GM12878 (cell line): ENCODE measurements at regions not wholly inside any gene's neighbourhood (a gene's known extent, or its start where the extent isn't known, plus 50 kb on each side); places are given as distances from the start of the nearest gene placed in this dataset.

Source experiments
- CTCF ChIP-seq, 3 experiments: IDR thresholded peaks in 2 of 3; conservative IDR thresholded peaks in 1 of 3; 2 replicates each; pipeline ENCODE4 v1.5.1; 2011; ENCODE audit warnings: low read depth in 3 of 3, low read length in 3 of 3, mild to moderate bottlenecking in 3 of 3, control low read depth in 2 of 3, moderate library complexity in 2 of 3, inconsistent platforms in 1 of 3, mixed read lengths in 1 of 3; ENCODE audit not compliant: control insufficient read depth in 2 of 3, insufficient read depth in 1 of 3; ENCODE audit errors: extremely low read depth in 1 of 3
- E2F8 ChIP-seq: fragments of 450-650 bp; IDR thresholded peaks from 2 replicates; pipeline ENCODE4 v1.6.1; 2018; ENCODE audit warnings: mild to moderate bottlenecking, low read depth, moderate library complexity; ENCODE audit not compliant: partially characterized antibody
- FOXK2 ChIP-seq: fragments of 450-650 bp; IDR thresholded peaks from 2 replicates; pipeline ENCODE4 v1.6.1; 2017; ENCODE audit warnings: mild to moderate bottlenecking, moderate library complexity
- HDAC2 ChIP-seq: fragments of 200-600 bp; sonication (generic); IDR thresholded peaks from 2 replicates; pipeline ENCODE4 v1.6.1; 2017
- JUNB ChIP-seq: IDR thresholded peaks from 2 replicates; pipeline ENCODE4 v1.6.1; 2016; ENCODE audit warnings: antibody characterized with exemption, mild to moderate bottlenecking
- KLF5 ChIP-seq: fragments of 450-650 bp; IDR thresholded peaks from 2 replicates; pipeline ENCODE4 v1.6.1; 2014; ENCODE audit warnings: mild to moderate bottlenecking; ENCODE audit not compliant: partially characterized antibody
- PRDM15 ChIP-seq: fragments of 450-650 bp; formaldehyde crosslinking; IDR thresholded peaks from 2 replicates; pipeline ENCODE4 v1.4.0; 2020; ENCODE audit warnings: mild to moderate bottlenecking, moderate library complexity
- RAD21 ChIP-seq: IDR thresholded peaks from 2 replicates; pipeline ENCODE4 v1.6.1; 2011; ENCODE audit warnings: mild to moderate bottlenecking, low read depth, low read length, moderate library complexity; ENCODE audit not compliant: insufficient read depth
- RFX5 ChIP-seq: IDR thresholded peaks from 2 replicates; pipeline ENCODE4 v1.6.1; 2011; ENCODE audit warnings: low read depth, low read length, improper control_type of control experiment
- ZBTB33 ChIP-seq: fragments of 450-650 bp; IDR thresholded peaks from 2 replicates; pipeline ENCODE4 v1.6.1; 2017; ENCODE audit warnings: mild to moderate bottlenecking
- ZBTB40 ChIP-seq: fragments of 450-650 bp; IDR thresholded peaks from 2 replicates; pipeline ENCODE4 v1.6.1; 2016; ENCODE audit warnings: mild to moderate bottlenecking, moderate library complexity, borderline replicate concordance
- ZNF24 ChIP-seq: fragments of 450-650 bp; IDR thresholded peaks from 2 replicates; pipeline ENCODE4 v1.6.1; 2017; ENCODE audit warnings: antibody characterized with exemption, mild to moderate bottlenecking
- ZNF274 ChIP-seq: IDR thresholded peaks from one replicate; pipeline ENCODE4 v1.8.0; 2011; ENCODE audit not compliant: insufficient read length, insufficient read depth

GRCh38 chr9:6068983-6069382 is 53.6 kb upstream of the RANBP6 start (continued):
- TF ChIP-seq ZBTB33 (no peak), ZBTB40 (0 out of 2 replicates have a peak, but pooled peaks have one; percentile 29), RAD21 (no peak), CTCF (IDR thresholded peaks at IDR 0.05 in 2 of 3, conservative IDR thresholded peaks at IDR 0.05 in 1 of 3; ENCODE audit: control insufficient read depth in 2 of 3, extremely low read depth in 1 of 3, insufficient read depth in 1 of 3, low read depth in 3 of 3, low read length in 3 of 3) (no peak), HDAC2 (no peak), RFX5 (no peak), E2F8 (no peak), PRDM15 (CRISPR knock-in tag) (no peak), ZNF24 (no peak), KLF5 (no peak), ZNF274 (no peak), JUNB (0 out of 2 replicates have a peak, but pooled peaks have one; percentile 16), FOXK2 (peak; percentile 55; the same call in 1 of the 2 replicates)
